Stromal cell of bone marrow (primary cell): ENCODE measurements at regions not wholly inside any gene's neighbourhood (a gene's known extent, or its start where the extent isn't known, plus 50 kb on each side); places are given as distances from the start of the nearest gene placed in this dataset.

Source experiments
- DNase-seq: peaks from one replicate; pipeline ENCODE4 v3.0.0-alpha.2; 2012; ENCODE audit warnings: low read depth

DNA sequence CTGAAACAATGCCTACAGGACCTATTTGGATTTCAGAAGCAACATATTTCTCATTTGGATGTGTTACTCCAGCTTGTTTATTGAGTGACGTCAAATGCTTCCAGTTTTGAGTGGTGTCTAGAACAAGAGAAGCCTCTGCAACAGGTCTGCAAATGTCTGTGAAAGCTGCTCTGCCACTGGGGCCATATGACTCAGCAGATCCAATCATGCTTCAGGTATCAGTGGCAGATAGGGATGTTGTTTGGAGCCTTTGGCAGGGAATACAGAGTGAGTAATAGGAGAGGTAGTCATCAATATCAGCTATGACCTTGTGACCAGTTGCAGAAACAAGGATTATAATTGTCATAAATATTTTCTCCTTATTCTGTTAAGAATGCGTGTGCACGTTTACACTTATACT lies 141.1 kb upstream of the ZXDA start:
- DNase-seq: no peak

DNA sequence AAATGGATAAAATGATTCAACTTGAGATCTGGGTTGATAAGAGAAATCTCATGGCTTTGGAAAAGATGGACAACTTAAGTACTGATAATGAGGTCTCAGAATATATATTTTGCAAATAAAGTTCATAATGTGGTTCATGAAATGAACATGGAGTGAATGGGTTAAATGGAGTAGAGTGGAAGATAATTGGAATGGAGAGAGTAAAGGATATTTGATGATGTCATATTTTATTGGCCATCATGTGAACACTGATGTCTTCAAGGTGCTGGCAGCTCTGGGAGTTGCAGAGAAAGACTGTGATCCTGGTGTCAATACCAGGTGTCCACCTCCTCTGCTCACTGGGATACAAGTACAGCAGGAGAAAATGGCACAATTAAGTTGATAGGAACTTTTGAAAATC lies 133.9 kb upstream of the ZXDA start:
- no peak for DNase-seq

DNA sequence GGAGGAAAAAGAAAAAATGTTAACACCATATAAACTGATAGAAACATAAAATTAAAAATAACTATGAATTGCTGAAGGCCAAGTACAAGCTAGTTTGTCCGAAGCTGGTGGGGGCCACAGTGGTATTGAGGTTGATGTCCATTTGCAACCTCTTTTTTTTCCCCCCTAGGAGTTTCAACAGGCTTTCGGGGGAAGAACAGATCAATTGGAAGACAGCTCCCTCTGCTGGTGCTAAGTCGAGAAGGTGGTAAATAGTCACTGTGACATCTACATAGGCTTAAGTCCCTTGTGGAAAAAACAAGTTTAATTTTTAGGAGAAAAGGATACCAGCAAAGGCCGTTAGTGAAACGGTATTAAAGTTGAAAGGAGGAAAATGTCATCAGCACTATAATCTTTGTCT lies 115.7 kb upstream of the ZXDA start:
- DNase-seq: peak; percentile 6

DNA sequence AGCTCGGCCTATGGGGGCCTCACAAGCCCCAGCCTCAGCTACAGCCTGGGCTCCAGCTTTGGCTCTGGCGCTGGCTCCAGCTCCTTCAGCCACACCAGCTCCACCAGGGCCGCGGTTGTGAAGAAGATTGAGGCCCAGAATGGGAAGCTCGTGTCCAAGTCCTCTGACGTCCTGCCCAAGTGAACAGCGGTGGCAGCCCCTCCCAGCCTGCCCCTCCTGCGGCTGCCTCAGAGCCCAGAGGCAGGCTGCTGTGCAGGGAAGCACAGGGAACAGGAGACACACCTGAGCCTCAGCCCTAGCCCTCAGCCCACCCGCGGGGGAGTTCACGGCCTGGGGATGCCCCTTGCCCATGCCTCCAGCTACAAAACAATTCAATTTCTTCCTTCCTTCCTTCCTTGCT lies 75.7 kb upstream of the ZXDA start:
- no peak for DNase-seq

DNA sequence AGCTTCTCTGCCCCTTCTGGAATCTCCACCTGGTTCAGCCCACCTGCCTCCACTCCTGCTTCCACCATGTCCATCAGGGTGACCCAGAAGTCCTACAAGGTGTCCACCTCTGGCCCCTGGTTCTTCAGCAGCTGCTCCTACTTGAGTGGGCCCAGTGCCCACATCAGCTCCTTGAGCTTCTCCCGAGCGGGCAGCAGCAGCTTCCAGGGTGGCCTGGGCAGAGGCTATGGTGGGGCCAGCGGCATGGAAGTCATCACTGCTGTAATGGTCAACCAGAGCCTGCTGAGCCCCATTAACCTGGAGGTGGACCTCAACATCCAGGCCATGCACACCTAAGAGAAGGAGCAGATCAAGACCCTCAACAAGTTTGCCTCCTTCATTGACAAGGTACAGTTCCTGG lies 74.4 kb upstream of the ZXDA start:
- no peak for DNase-seq

DNA sequence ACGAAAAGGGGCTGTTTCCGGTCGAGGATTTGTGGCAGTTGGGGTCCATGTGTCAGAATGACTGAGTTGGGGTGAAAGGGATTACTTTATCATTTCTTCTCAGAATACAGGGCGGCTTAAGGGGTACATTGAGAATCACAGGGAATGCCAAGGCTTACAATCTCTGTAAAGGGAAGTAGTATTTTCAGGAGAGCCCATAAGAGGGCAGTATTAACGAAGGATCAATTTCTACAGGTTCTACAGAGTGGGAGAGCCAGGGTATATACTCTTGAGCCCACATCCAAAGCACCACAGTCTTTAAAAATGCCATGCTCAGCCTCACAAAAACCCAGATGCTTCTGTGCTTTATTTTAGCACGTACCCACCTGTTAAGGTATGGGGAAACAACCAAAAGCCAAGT lies 67.7 kb upstream of the ZXDA start:
- DNase-seq: no peak

DNA sequence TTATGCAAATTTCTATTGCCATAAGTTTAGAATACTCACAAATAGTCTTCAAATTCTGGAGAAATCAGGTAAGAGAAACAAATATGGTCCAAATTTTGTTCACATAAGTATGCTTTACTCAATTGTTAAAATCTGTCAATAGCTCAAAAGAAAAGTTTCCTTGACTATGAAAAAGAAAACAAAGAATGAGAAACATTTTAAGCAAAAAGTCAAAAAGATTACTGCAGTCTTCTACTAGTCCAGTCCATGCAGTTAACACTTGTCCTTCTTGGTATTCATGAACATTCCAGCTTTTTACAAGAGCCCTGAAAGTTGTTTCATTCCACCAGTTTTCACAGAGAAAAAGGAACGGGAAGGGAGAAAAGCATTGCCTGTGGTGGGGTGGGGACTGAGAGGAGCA lies 54.7 kb upstream of the ZXDA start:
- DNase-seq: no peak
